ENCODE measurements at regions not wholly inside any gene's neighbourhood (a gene's known extent, or its start where the extent isn't known, plus 50 kb on each side); places are given as distances from the start of the nearest gene placed in this dataset.

GRCh38 chr7:113763226-113763625, 155.6 kb downstream of the PPP1R3A start:
- no peak for TF ChIP-seq CTCF (IDR thresholded peaks at IDR 0.05)
- no peak for TF ChIP-seq POLR2A (IDR thresholded peaks at IDR 0.05)

All from uterus (tissue), 2 donors.